Ishikawa (cell line): ENCODE measurements at regions not wholly inside any gene's neighbourhood (a gene's known extent, or its start where the extent isn't known, plus 50 kb on each side); places are given as distances from the start of the nearest gene placed in this dataset.

ENCODE experiments used
- CEBPB ChIP-seq: IDR thresholded peaks from 2 replicates; pipeline ENCODE4 v1.6.1; 2012
- CREB1 ChIP-seq: IDR thresholded peaks from 2 replicates; pipeline ENCODE4 v1.6.1; 2012; ENCODE audit warnings: low read depth
- EGR1 ChIP-seq: IDR thresholded peaks from 2 replicates; pipeline ENCODE4 v1.6.1; 2012
- EP300 ChIP-seq: IDR thresholded peaks from 2 replicates; pipeline ENCODE4 v1.6.1; 2012; ENCODE audit warnings: borderline replicate concordance
- FOXM1 ChIP-seq: IDR thresholded peaks from 2 replicates; pipeline ENCODE4 v1.6.1; 2012; ENCODE audit warnings: low read depth, borderline replicate concordance
- MAX ChIP-seq: IDR thresholded peaks from 2 replicates; pipeline ENCODE4 v1.6.1; 2012
- NFIC ChIP-seq: IDR thresholded peaks from 2 replicates; pipeline ENCODE4 v1.6.1; 2012
- RAD21 ChIP-seq: IDR thresholded peaks from 2 replicates; pipeline ENCODE4 v1.6.1; 2012; ENCODE audit warnings: low read depth
- REST ChIP-seq: IDR thresholded peaks from 2 replicates; pipeline ENCODE4 v1.6.1; 2012; ENCODE audit warnings: low read depth, mild to moderate bottlenecking
- TAF1 ChIP-seq: IDR thresholded peaks from 2 replicates; pipeline ENCODE4 v1.6.1; 2012; ENCODE audit warnings: low read depth, mild to moderate bottlenecking
- TCF12 ChIP-seq: IDR thresholded peaks from 2 replicates; pipeline ENCODE4 v1.6.1; 2012; ENCODE audit warnings: low read depth
- TEAD4 ChIP-seq: IDR thresholded peaks from 2 replicates; pipeline ENCODE4 v1.6.1; 2012
- USF1 ChIP-seq: IDR thresholded peaks from 2 replicates; pipeline ENCODE4 v1.6.1; 2012
- YY1 ChIP-seq: IDR thresholded peaks from 2 replicates; pipeline ENCODE4 v1.6.1; 2012; ENCODE audit warnings: low read depth
- ZBTB7A ChIP-seq: IDR thresholded peaks from 2 replicates; pipeline ENCODE4 v1.6.1; 2012; ENCODE audit warnings: low read depth

- TF ChIP-seq CREB1 (no peak), EGR1 (no peak), MAX (no peak), FOXM1 (no peak), REST (no peak), USF1 (no peak), ZBTB7A (no peak), TCF12 (no peak), EP300 (no peak)
These were observed 85.9 kb upstream of the IGF1R start for GRCh38 chr15:98562331-98562937.

- no peak for TF ChIP-seq TEAD4
- TF ChIP-seq CEBPB = no peak
- TF ChIP-seq TAF1 = no peak
- no peak for TF ChIP-seq NFIC
- TF ChIP-seq ZBTB7A = no peak
- no peak for TF ChIP-seq EGR1
- TF ChIP-seq CREB1 = no peak
- no peak for TF ChIP-seq FOXM1
- TF ChIP-seq EP300 = no peak
- TF ChIP-seq USF1 = no peak
- TF ChIP-seq YY1 = no peak
- no peak for TF ChIP-seq TCF12
- no peak for TF ChIP-seq REST
- no peak for TF ChIP-seq RAD21
- TF ChIP-seq MAX = no peak
These were observed 82.8 kb upstream of the IGF1R start for GRCh38 chr15:98565566-98565965.

GRCh38 chr15:98567951-98568350 lies 80.4 kb upstream of the IGF1R start:
- TF ChIP-seq REST = no peak
- no peak for TF ChIP-seq FOXM1
- TF ChIP-seq ZBTB7A = no peak
- TF ChIP-seq RAD21 = no peak
- TF ChIP-seq TCF12 = no peak
- no peak for TF ChIP-seq YY1
- TF ChIP-seq EP300 = no peak
- no peak for TF ChIP-seq USF1
- no peak for TF ChIP-seq CEBPB
- no peak for TF ChIP-seq TAF1
- TF ChIP-seq EGR1 = no peak

GRCh38 chr15:98568382-98569017 lies 79.8 kb upstream of the IGF1R start:
- no peak for TF ChIP-seq NFIC
- TF ChIP-seq TAF1 = no peak
- TF ChIP-seq FOXM1 = no peak
- TF ChIP-seq CEBPB = no peak
